ENCODE measurements at regions not wholly inside any gene's neighbourhood (a gene's known extent, or its start where the extent isn't known, plus 50 kb on each side); places are given as distances from the start of the nearest gene placed in this dataset.

- TF ChIP-seq, protein P1, sequence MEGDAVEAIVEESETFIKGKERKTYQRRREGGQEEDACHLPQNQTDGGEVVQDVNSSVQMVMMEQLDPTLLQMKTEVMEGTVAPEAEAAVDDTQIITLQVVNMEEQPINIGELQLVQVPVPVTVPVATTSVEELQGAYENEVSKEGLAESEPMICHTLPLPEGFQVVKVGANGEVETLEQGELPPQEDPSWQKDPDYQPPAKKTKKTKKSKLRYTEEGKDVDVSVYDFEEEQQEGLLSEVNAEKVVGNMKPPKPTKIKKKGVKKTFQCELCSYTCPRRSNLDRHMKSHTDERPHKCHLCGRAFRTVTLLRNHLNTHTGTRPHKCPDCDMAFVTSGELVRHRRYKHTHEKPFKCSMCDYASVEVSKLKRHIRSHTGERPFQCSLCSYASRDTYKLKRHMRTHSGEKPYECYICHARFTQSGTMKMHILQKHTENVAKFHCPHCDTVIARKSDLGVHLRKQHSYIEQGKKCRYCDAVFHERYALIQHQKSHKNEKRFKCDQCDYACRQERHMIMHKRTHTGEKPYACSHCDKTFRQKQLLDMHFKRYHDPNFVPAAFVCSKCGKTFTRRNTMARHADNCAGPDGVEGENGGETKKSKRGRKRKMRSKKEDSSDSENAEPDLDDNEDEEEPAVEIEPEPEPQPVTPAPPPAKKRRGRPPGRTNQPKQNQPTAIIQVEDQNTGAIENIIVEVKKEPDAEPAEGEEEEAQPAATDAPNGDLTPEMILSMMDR (IDR thresholded peaks at IDR 0.05): no peak
- no peak for TF ChIP-seq ZFX (IDR thresholded peaks at IDR 0.05; ENCODE audit: borderline replicate concordance)
These were observed 195.1 kb downstream of the ACKR3 start for GRCh38 chr2:236764716-236765115.

Data from 22Rv1 (cell line).